ENCODE measurements at regions not wholly inside any gene's neighbourhood (a gene's known extent, or its start where the extent isn't known, plus 50 kb on each side); places are given as distances from the start of the nearest gene placed in this dataset.
A peak's percentile ranks its signal among the peaks of the same experiment; 100 is the strongest.
"Not testable (repeated sequence)": the region's sequence is repeated elsewhere in the genome, so short reads cannot be mapped to it uniquely, and the experiment has no call there.

- no peak for DNase-seq (ENCODE audit: low spot score)
Observed at GRCh38 chr2:149709496-149710263, 122.1 kb upstream of the MMADHC start.

GRCh38 chr2:149703281-149703680, 115.7 kb upstream of the MMADHC start:
- DNase-seq (ENCODE audit: low spot score): no peak

GRCh38 chr2:149702571-149702970, 115.0 kb upstream of the MMADHC start:
- no peak for DNase-seq (ENCODE audit: low spot score)

GRCh38 chr2:149701241-149701640, 113.7 kb upstream of the MMADHC start:
- no peak for DNase-seq (ENCODE audit: low spot score)

GRCh38 chr2:149692961-149693396, 105.4 kb upstream of the MMADHC start:
- peak; percentile 66 for DNase-seq (ENCODE audit: low spot score)

GRCh38 chr2:149690825-149691224, 103.2 kb upstream of the MMADHC start:
- DNase-seq (ENCODE audit: low spot score): no peak

GRCh38 chr2:149687052-149687427, 99.5 kb upstream of the MMADHC start:
- DNase-seq (ENCODE audit: low spot score): no peak

- no peak for DNase-seq (ENCODE audit: low spot score)
Observed at GRCh38 chr2:149686136-149687051, 98.8 kb upstream of the MMADHC start.

GRCh38 chr2:149685401-149685800, 97.8 kb upstream of the MMADHC start:
- DNase-seq (ENCODE audit: low spot score): not testable (repeated sequence)

- DNase-seq (ENCODE audit: low spot score): no peak
Observed at GRCh38 chr2:149679286-149679685, 91.7 kb upstream of the MMADHC start.

- DNase-seq (ENCODE audit: low spot score): no peak
Observed at GRCh38 chr2:149677416-149677815, 89.8 kb upstream of the MMADHC start.

GRCh38 chr2:149670086-149670485, 82.5 kb upstream of the MMADHC start:
- no peak for DNase-seq (ENCODE audit: low spot score)

GRCh38 chr2:149666809-149667320, 79.3 kb upstream of the MMADHC start:
- DNase-seq (ENCODE audit: low spot score): no peak

GRCh38 chr2:149664896-149665295, 77.3 kb upstream of the MMADHC start:
- DNase-seq (ENCODE audit: low spot score): no peak

- DNase-seq (ENCODE audit: low spot score): no peak
Observed at GRCh38 chr2:149662556-149662955, 75.0 kb upstream of the MMADHC start.

- no peak for DNase-seq (ENCODE audit: low spot score)
Observed at GRCh38 chr2:149661844-149662243, 74.3 kb upstream of the MMADHC start.

- no peak for DNase-seq (ENCODE audit: low spot score)
Observed at GRCh38 chr2:149658553-149658952, 71.0 kb upstream of the MMADHC start.

GRCh38 chr2:149657401-149658040, 69.9 kb upstream of the MMADHC start:
- DNase-seq (ENCODE audit: low spot score): peak; percentile 69

- DNase-seq (ENCODE audit: low spot score): no peak
Observed at GRCh38 chr2:149656996-149657395, 69.4 kb upstream of the MMADHC start.

- DNase-seq (ENCODE audit: low spot score): no peak
Observed at GRCh38 chr2:149653831-149654445, 66.4 kb upstream of the MMADHC start.

GRCh38 chr2:149652926-149653325, 65.4 kb upstream of the MMADHC start:
- no peak for DNase-seq (ENCODE audit: low spot score)

- DNase-seq (ENCODE audit: low spot score): no peak
Observed at GRCh38 chr2:149652526-149652925, 65.0 kb upstream of the MMADHC start.

Measured in cerebellar cortex (tissue), 1 donor.